ENCODE measurements at regions not wholly inside any gene's neighbourhood (a gene's known extent, or its start where the extent isn't known, plus 50 kb on each side); places are given as distances from the start of the nearest gene placed in this dataset.

DNA sequence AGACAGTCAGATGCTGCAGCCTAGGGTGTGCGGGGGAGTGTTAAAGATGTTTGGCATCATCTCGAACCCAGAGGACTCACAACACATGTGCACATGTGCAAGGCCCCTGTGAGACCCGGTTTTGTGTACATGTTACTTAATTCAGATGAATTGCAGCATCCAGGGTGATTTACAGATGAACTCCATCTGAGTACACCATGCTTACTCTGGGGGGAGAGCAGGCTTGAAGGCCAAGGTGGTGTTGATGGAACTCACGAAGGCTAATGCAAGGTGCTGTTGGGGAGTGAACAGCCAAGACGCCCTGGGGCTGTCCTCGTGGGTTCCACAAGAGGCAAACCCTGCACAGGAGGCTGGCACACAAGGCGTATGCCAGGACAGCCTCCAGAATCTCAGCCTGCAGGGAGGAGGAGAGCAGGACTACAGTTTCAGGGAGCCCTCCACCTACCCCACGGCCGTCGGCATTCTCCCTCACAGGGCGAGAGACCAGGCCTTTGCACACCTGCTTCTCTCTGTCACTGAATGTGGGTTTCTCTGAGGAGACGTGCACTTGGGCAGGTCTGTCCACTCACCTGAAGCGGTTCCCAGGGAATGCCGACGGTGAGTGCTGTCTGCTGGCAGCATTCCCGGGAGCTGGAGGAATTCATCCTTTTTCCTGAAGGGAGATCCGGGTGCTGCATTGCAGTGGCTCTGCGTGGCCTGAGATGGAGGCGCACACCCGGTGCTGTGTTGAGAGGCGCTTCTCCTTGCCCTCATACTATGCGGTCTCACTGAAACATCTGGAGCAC is 178.5 kb upstream of the RNF32 start:
- TF ChIP-seq, protein P1, sequence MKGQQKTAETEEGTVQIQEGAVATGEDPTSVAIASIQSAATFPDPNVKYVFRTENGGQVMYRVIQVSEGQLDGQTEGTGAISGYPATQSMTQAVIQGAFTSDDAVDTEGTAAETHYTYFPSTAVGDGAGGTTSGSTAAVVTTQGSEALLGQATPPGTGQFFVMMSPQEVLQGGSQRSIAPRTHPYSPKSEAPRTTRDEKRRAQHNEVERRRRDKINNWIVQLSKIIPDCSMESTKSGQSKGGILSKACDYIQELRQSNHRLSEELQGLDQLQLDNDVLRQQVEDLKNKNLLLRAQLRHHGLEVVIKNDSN (IDR thresholded peaks at IDR 0.05), result no peak
- no peak for TF ChIP-seq CREB1 (IDR thresholded peaks at IDR 0.05; ENCODE audit: low read depth)
- no peak for TF ChIP-seq TEAD4 (IDR thresholded peaks at IDR 0.05)
- no peak for TF ChIP-seq FOXM1 (IDR thresholded peaks at IDR 0.05; ENCODE audit: borderline replicate concordance, low read depth)

DNA sequence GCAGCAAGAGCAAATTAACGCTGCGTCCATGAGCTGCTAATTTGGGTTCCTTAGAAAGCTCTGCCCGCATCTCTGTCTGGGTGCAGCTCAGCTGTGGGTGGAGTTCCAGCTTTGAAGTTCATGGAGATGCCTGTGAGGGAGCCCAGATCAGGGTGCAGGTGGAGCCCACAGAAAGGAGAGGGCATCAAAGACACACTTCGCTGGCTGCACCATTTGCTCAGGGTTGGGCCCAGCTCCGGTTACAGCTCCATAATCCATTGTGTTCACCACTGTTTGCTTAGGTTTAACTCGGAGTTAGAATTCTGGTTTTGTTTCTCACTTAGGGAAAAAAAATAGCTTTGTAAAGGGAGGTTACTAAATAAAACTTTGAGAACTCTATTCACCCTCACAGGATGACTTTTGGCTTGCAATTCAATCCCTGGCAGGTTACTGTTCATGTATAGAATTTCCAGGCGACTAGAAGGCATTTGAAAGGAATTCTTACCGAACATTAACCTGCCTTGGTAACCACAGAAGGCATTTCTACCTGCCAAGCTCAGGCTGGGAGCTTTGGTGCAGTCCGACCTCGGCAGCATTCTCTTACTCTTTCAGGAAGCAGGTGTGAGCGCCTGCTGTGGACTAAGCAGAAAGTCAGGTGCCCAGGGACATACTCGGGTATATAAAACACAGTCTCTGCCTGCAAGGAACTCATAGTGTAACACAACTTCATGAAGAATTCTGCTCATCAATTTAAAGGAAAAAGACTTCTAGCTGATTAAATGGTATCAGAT is 179.5 kb upstream of the RNF32 start:
- no peak for TF ChIP-seq EGR1 (IDR thresholded peaks at IDR 0.05)
- no peak for TF ChIP-seq MAX (IDR thresholded peaks at IDR 0.05)
- TF ChIP-seq YY1 (IDR thresholded peaks at IDR 0.05; ENCODE audit: low read depth), result no peak
- TF ChIP-seq TEAD4 (IDR thresholded peaks at IDR 0.05), result no peak
- TF ChIP-seq CEBPB (IDR thresholded peaks at IDR 0.05), result no peak
- TF ChIP-seq, protein P1 (IDR thresholded peaks at IDR 0.05), result no peak
- TF ChIP-seq CREB1 (IDR thresholded peaks at IDR 0.05; ENCODE audit: low read depth), result no peak
- TF ChIP-seq, protein P2, sequence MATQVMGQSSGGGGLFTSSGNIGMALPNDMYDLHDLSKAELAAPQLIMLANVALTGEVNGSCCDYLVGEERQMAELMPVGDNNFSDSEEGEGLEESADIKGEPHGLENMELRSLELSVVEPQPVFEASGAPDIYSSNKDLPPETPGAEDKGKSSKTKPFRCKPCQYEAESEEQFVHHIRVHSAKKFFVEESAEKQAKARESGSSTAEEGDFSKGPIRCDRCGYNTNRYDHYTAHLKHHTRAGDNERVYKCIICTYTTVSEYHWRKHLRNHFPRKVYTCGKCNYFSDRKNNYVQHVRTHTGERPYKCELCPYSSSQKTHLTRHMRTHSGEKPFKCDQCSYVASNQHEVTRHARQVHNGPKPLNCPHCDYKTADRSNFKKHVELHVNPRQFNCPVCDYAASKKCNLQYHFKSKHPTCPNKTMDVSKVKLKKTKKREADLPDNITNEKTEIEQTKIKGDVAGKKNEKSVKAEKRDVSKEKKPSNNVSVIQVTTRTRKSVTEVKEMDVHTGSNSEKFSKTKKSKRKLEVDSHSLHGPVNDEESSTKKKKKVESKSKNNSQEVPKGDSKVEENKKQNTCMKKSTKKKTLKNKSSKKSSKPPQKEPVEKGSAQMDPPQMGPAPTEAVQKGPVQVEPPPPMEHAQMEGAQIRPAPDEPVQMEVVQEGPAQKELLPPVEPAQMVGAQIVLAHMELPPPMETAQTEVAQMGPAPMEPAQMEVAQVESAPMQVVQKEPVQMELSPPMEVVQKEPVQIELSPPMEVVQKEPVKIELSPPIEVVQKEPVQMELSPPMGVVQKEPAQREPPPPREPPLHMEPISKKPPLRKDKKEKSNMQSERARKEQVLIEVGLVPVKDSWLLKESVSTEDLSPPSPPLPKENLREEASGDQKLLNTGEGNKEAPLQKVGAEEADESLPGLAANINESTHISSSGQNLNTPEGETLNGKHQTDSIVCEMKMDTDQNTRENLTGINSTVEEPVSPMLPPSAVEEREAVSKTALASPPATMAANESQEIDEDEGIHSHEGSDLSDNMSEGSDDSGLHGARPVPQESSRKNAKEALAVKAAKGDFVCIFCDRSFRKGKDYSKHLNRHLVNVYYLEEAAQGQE (IDR thresholded peaks at IDR 0.05; ENCODE audit: low read depth), result no peak
- TF ChIP-seq TCF12 (IDR thresholded peaks at IDR 0.05; ENCODE audit: low read depth), result no peak
- no peak for TF ChIP-seq TAF1 (IDR thresholded peaks at IDR 0.05; ENCODE audit: low read depth)
- no peak for TF ChIP-seq RAD21 (IDR thresholded peaks at IDR 0.05; ENCODE audit: low read depth)
- no peak for TF ChIP-seq EP300 (IDR thresholded peaks at IDR 0.05; ENCODE audit: borderline replicate concordance)
- no peak for TF ChIP-seq ZBTB7A (IDR thresholded peaks at IDR 0.05; ENCODE audit: low read depth)
- TF ChIP-seq FOXM1 (IDR thresholded peaks at IDR 0.05; ENCODE audit: borderline replicate concordance, low read depth), result no peak
- no peak for TF ChIP-seq NFIC (IDR thresholded peaks at IDR 0.05)

- TF ChIP-seq, protein P1 (IDR thresholded peaks at IDR 0.05), result no peak
- TF ChIP-seq EGR1 (IDR thresholded peaks at IDR 0.05), result no peak
- no peak for TF ChIP-seq FOXM1 (IDR thresholded peaks at IDR 0.05; ENCODE audit: borderline replicate concordance, low read depth)
- TF ChIP-seq RAD21 (IDR thresholded peaks at IDR 0.05; ENCODE audit: low read depth), result no peak
- TF ChIP-seq CEBPB (IDR thresholded peaks at IDR 0.05), result no peak
- TF ChIP-seq, protein P2 (IDR thresholded peaks at IDR 0.05; ENCODE audit: low read depth), result no peak
- TF ChIP-seq MAX (IDR thresholded peaks at IDR 0.05), result no peak
- no peak for TF ChIP-seq ZBTB7A (IDR thresholded peaks at IDR 0.05; ENCODE audit: low read depth)
- TF ChIP-seq TEAD4 (IDR thresholded peaks at IDR 0.05), result no peak
- no peak for TF ChIP-seq TAF1 (IDR thresholded peaks at IDR 0.05; ENCODE audit: low read depth)
- TF ChIP-seq YY1 (IDR thresholded peaks at IDR 0.05; ENCODE audit: low read depth), result no peak
- TF ChIP-seq EP300 (IDR thresholded peaks at IDR 0.05; ENCODE audit: borderline replicate concordance), result no peak
- TF ChIP-seq NFIC (IDR thresholded peaks at IDR 0.05), result no peak
- TF ChIP-seq TCF12 (IDR thresholded peaks at IDR 0.05; ENCODE audit: low read depth), result no peak
- no peak for TF ChIP-seq CREB1 (IDR thresholded peaks at IDR 0.05; ENCODE audit: low read depth)
Observed at GRCh38 chr7:156459582-156459981, 181.0 kb upstream of the RNF32 start.

DNA sequence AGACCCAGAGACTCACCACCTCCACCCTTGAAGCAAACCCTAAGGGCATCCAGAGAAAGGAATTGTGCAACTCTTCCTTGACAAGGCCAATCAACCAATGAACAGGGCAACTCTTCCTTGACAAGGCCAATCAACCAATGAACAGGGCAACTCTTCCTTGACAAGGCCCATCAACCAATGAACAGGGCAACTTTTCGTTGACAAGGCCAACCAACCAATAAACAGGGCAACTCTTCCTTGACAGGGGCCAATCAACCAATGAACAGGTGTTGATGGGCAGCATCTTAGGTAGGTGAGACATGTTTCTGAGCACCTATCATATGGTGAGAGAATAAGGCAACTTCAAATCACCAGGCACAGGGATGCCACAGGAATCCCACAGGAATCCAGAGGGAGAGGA is 181.5 kb upstream of the RNF32 start:
- TF ChIP-seq, protein P2 (IDR thresholded peaks at IDR 0.05; ENCODE audit: low read depth), result no peak

All from Ishikawa (cell line).